Stimulated activated naive CD8-positive, alpha-beta T cell treated with anti-CD3 and anti-CD28 coated beads, Interleukin-15, Interleukin-2, amounts not matched to agents 100 U/mL and 50 U/mL, for 24 hours (primary cell): ENCODE measurements at regions not wholly inside any gene's neighbourhood (a gene's known extent, or its start where the extent isn't known, plus 50 kb on each side); places are given as distances from the start of the nearest gene placed in this dataset.
"Not testable (repeated sequence)": the region's sequence is repeated elsewhere in the genome, so short reads cannot be mapped to it uniquely, and the experiment has no call there.

Experiments used
- ATAC-seq: fragments of 150-1000 bp; cut with Tn5 transposase; one replicate; pipeline ENCODE4 v1.10.0; 2021
- DNase-seq: peaks from one replicate; pipeline ENCODE4 v3.0.0; 2021

DNA sequence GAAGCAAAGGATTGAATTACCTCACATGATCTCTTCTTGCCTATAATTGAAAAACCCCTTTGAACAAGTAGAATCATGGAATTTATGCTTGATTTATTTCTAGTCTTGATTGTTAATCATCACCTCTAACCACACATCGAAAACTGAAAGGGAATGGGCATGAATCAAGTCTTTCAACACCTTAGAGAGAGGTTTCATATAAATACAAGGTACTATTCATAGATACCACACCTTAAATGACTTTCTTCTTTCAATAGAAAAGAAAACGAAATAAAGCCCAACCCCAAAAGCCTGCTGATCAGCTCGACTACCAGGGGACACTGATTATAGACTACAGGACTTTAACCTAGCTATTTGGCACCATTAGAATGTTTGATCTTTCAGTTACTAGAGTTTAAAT is 128.6 kb upstream of the PTPRZ1 start:
- no peak for ATAC-seq
- no peak for DNase-seq

DNA sequence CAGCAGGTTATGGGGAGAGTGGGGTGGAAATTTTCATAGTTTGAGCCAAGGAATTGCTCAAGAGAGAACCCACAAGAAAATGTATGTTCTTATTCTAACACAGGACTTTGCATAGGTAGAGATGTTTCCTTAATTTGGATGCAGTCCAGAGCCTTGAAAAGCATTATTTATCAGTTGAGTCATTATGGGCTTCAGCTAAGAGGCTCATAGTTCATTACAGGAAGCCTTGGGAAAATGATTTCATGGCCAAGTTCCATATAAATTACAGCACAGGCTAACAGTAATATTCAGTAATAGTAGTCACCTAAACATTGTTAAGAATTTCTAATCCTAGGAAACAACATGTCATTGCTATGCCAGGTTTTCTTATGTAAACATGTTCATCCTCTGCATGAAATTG is 131.1 kb upstream of the PTPRZ1 start:
- no peak for DNase-seq
- ATAC-seq, result no peak

DNA sequence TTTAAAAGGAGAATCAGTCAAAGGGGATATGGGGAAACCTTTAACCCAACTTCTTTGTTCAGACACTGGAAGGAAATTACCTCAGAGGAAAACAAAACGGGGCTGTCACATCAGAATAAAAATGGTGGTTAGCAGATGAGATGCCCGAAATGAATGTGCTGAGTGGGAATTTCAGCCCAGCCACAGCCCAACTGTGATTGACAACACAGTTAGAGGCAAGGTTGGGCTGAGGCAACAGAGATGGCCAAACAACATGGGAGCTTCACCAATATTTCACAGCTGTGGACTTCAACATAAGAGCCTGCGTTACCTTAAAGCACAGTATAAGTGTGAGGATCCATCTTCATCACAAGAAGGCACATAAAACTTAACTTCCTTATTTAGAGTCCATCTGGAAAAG is 133.5 kb upstream of the PTPRZ1 start:
- ATAC-seq (no peak), DNase-seq (no peak)

DNA sequence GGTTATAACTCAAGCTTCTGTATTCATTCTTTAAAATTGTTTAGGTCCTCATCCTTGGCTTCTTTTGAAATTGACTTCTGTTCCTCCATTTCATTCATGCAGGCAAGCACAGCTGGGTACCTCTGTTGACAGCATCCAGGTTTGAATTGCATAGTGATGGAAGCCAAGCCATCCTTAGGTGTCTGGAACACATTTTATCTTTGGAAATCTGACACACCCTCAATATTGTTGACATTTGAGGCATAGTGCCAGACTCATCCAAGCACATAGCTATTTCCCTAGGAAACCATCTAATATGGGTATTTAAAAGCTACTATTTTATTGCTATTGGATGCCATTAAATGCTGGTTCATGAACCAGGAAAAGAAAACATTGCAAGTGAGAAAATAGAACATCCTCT is 142.1 kb upstream of the PTPRZ1 start:
- DNase-seq, result no peak
- ATAC-seq, result no peak

DNA sequence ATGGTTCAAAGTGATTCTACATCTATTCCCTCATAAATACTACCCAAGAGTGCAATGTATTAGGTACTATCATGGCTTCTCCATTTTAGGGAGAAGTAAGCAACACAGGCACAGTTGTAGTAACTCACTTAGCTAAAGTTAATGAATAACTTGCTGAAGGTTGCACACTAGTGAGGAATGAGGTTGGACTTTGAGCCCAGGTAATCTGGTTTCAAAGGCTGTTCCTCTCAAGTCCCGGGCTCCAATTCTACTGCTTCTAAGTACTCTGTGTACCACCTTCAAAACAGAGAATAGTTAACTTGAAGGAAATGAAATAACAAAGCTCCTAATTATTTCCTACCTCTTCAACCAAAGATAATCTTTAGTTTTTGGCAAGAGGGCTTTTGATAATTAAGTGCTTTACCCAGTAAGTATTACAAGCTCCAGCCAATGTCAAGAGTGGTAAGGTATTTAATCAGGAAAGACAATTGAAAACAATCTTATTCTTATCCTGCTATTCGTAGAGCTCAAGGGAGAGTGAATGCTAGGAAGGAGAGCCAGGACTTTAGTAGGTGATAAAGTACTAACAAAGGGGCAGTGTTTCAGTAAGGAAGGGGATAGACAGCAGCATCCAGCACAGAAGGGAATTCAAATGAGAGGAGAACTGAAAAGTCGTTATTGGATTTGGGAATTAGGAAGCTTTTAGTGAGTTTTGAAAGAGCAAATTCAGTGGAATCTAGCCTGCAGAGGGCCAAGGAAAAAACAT is 158.2 kb upstream of the PTPRZ1 start:
- no peak for DNase-seq
- ATAC-seq, result no peak

DNA sequence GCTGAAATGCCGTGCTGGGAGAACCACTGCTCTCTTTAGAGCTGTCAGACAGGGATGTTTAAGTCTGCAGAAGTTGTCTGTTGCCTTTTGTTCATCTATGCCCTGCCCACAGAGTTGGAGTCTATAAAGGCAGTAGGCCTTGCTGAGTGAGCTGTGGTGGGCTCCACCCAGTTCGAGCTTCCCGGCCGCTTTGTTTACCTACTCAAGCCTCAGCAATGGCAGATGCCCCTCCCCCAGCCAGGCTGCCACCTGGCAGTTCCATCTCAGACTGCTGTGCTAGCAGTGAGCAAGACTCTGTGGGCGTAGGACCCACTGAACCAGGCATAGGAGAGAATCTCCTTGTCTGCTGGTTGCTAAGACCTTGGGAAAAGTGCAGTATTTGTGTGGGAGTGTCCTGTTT is 160.0 kb upstream of the PTPRZ1 start:
- ATAC-seq, DNase-seq: not testable (repeated sequence)

DNA sequence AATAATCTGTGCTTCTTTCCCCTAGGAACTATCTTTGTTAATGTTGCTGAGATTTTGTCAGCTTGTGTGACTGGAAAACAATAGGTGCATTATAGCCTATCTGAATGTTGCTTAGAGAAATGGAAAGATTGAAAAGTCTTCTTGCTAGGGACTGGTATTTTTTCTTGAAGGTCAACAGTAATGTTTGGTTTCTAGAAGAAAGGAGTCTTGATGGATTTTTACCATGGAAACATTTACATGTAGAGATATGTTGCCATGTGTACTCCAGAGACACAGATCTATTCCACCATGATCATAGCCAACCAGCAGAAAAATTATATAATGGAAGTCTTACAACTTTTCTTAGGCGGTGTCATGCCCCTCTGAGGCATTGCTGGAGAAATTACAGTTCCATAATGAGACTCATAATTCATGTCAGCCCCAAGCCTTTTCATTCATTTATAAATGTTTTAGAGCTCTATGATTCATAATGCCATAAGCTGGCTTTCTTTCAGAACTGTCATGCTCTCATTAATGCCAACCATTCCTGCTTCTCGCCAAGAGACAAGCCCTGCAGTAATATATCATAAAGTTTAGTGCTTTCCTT is 175.1 kb upstream of the PTPRZ1 start:
- ATAC-seq (no peak), DNase-seq (no peak)

DNA sequence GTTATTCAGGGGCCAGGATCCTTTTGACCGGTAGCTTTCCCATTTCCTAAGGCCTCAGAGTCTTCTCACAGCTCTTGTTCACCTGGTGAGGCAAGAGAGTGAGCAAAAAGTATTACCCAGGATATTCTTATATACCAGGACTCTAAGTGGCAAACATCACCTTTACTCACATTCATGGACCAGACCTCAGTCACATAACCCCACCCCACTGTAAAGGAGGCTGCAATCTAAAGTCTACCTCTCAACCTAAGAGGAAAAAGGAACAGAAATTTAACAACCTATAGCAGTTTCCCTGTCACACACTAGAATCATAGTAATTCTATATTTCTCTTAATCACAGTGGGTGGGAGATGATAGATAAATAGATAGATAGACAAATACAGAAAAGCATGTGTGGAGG is 176.0 kb upstream of the PTPRZ1 start:
- ATAC-seq, result no peak

DNA sequence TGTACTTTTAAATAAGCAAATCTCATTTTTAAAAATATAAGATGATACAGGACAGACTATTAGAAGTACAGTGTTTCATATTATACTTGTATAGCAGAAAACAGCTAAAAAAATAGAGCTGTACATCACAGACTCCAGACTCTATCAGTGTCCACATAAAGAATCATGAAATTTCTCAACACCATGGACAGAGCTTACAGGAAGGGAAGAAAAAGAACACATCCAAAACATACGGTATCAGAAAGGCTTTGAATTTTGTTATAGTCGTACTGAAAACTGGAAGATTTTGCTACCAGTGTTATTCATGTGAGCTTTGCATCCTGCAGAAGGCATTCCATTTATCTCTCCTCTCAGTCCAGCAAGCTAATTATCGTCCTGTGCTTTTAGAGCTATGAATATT is 183.2 kb upstream of the PTPRZ1 start:
- ATAC-seq (no peak), DNase-seq (no peak)

More for the DNA sequence above, 176.0 kb upstream of the PTPRZ1 start:
- DNase-seq, result no peak

DNA sequence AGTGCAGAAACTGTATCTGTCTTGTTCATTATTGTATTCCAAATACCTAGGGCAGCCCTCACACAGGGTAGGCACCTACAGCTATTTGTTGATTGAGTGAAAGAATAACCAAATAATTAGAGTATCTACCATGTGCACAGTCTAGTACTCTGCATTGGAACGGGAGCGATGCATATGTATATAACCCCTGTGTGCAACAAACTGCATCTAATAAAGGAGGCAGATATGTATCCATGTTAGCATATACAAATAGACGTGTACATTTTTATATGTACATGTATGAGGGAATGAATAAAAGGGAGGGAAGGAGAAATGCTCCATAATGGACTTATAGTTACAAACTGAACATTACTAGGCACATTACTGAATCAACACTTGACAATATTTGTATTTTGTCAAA is 191.3 kb upstream of the PTPRZ1 start:
- no peak for DNase-seq

DNA sequence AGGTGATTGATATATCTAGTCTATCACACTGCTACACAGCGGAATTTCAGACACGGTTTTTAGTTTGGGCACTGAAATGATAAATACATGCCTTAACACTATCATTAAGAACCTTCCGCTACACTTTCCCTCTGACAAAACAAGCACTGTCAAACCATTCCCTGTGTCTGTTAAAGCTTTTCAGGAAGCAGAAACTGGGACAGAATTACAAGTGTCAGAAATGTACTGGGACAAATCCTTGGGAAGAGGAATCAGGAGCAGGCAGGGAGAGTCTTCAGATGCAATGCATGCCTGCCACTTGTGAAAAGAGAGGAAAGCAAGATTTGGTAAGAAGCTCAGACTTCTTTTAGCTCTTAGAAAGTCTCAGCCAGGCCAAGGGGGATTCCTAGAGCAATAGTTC is 196.8 kb upstream of the PTPRZ1 start:
- no peak for DNase-seq
- ATAC-seq, result no peak

More for the DNA sequence above, 191.3 kb upstream of the PTPRZ1 start:
- ATAC-seq, result no peak

DNA sequence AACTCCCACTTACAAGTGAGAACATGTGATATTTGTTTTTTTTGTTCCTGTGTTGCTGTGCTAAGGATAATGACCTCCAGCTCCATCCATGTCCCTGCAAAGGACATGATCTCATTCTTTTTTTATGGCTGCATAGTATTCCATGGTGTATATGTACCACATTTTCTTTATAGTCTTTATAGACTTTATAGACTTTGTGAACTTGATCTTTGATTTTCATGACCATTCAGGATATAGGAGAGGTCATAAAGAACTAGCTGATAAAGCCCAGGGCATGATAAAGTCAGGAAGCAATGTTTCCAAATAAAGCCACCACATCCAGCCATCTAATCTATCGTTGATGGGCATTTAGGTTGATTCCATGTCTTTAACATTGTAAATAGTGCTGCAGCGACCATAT is 198.5 kb upstream of the PTPRZ1 start:
- not testable (repeated sequence) for DNase-seq, ATAC-seq

DNA sequence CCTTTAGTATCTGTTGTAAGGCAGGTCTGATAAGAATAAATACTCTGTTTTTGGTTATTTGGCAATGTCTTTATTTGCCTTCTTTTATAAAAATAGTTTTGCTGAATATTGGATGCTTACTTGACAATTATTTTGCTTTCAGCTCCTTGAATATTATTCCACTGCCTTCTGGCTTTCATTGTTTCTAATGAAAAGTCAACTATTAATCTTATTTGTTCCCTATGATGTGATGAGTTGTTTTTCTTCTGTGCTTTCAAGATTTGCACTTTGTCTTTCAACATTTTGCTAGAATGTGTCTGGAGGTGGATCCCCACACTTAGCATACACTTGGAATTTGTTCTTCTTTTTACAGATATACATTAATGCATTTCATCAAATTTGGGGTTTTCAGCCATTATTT is 203.8 kb upstream of the PTPRZ1 start:
- DNase-seq (no peak), ATAC-seq (no peak)

DNA sequence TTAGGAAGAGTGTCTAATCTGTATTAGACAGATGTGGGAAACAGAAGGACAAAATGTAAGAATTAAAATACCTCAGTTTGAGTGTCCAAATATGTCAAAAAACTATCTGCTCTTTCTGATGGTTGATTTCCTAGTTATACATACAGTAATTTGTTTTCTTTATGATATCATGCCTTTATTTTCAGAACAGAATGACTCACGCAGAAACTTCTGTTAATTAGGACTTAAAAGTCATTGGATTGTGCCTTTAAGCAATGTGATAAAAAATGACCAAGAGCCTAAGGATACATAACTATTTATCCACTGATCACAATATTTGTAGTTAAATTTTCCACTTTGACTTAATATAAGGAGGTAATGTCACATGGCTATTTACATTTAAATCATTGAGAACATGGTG is 206.7 kb upstream of the PTPRZ1 start:
- DNase-seq, result no peak
- no peak for ATAC-seq

DNA sequence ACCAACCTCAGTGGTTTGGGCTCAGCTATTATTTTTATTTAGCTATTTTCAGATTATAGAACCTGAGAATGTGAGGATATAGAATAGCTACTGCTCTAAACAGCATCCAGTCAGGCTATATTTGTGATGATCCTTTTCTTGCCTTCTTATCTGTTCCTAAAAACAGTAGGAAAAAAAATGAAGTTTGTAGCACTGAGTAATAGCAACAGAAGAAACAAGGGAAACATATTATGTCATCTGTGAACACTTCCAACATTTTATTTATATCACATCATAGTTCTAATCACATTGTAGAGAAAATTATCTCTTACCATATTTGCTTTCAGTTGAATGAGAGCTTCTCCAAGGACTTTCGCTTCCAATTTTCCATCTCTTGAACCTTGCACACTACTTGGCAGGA is 229.6 kb upstream of the PTPRZ1 start:
- no peak for ATAC-seq
- no peak for DNase-seq

DNA sequence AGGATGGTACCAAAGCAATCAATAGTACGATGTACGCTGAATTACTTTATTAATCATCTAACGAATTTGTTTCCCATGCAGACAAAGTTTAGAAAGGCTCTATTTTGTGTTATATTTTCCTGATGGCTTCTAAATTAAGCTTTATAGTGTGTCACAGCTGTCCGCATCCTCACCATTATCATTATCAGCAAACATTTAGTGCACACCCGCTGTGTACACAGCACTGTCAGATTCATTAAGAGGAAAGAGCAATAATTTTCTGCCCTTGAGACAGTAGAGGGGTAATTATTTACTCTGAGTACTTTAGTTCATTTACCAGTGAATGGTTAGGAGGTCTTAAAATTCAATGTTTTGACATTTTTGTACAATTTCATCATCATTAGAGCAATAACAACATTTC is 233.3 kb upstream of the PTPRZ1 start:
- DNase-seq (no peak), ATAC-seq (no peak)

DNA sequence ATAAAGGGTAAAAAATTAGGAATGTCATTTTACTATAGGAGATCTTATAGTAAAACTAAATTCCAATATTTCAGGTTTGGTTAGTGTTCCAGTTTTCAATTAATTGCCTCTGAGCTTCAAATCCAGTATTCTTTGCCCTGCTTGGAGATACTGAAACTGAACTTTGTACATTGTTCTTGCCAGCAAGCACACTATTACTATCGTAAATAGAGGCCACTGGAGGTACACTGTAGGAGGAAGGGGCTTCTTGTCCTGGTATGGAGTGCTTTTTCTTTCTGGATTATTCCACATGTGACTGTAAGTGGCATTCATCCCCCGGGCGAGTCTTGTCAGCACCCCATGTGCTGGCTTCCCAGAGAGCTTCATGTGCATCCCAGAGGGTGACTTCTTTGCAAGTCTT is 234.7 kb upstream of the PTPRZ1 start:
- DNase-seq, result no peak
- no peak for ATAC-seq

DNA sequence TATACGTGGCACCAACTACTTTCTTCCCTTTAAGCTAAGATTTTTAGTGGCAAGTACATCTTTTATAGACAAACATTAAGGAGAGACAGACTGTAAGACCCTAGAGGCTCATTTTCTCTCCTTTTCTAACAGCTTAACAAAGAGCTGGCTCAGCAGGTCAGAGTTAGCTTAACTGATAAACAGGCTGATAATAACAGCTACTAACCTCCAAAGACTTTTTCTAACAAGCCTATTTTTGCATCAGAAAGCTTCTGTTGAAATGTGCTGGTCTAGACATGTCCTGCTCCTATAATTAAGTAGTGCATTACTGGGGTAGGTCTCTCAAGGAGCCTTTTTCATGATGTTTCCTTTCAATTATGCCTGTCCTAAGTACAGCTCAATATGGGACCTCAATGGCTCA is 238.2 kb upstream of the FAM3C start:
- ATAC-seq (no peak), DNase-seq (no peak)

DNA sequence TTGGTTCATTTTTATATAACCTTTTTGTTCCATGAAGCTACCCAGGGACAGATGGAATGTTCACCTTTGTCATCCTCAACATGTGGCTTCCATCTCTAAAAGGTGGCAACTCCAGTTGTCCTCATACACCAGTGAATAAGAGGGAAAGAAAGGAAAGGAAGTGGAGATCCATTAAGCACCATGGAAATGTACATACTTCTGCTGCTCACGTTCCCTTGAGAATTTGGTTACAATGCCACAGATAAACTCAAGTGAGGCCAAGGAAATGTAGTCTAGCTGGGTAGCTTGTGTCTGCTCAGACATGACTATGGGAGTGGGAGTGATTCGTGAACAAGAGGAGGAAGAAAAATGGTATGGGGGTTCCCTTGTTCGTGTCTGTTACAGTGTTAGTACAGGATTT is 237.1 kb upstream of the FAM3C start:
- ATAC-seq, result no peak
- no peak for DNase-seq

DNA sequence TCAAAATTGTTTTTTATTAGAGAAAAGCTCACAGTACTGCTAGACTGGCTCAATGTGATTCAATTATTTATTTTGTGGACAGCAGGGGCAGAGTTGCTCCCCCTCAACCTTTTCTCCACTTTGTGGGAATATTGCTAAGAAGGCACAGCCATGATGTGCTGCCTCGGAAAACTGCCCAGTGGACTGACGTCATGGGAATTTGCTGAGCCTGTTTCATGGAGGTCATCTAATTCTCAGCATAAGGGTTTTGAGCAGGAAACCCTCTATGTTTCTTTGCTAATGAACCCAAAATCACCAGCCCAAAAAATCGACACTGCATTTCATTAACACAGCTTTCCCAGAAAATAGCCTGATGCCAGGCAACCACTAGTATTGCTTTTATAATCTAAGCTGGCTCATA is 228.8 kb upstream of the FAM3C start:
- no peak for DNase-seq
- ATAC-seq, result no peak

DNA sequence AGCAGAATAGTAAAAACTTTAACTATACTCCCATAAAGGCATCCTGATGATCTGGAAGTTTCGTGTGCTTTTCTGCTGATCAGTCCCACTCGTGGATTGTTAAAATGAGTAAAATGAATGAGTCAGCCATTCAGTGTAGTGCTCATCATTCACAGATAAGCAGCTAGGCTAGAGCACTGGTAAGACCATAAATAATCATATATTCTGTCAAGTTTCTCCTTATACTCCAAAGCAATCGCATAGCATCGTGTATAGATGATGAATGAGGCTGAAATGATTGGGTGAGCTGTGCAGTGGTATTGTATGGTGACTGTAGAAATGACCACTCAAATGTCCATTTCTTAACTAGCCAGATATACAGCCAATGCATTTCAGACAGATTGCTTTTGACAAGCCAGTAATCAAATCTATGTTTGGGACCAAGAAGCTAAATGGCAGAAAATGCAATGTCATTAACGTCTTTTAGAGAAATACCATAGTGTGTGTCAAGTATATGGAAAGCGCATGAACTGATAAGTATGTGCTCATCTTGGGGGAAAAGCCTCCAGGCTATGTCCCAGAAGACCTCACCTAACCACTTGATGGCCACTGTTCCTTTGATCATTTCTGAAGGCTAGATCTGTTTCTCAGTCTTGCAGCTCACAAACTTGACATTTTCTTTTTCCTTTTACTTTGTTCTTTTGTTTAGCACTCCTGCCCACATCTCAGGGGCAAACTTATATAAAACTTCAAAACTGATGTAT is 227.2 kb upstream of the FAM3C start:
- ATAC-seq (no peak), DNase-seq (no peak)

DNA sequence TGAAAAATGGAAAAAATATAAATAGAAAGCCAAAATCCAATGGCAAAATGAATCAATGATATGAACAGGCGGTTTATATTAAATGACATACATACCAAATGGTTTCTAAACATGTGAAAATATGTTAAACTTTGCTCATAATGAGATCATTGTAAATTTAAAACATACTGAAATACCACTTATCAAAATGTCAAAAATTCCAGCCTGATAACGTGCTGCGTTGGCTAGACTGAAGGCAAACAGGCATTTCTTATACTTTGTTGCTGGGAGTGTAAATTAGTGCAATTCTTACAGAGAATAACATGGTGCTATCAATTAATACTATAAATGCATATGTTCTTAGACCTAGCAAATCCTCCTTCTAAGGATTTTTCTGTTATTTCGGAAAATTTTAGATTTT is 225.8 kb upstream of the FAM3C start:
- DNase-seq (no peak), ATAC-seq (no peak)

DNA sequence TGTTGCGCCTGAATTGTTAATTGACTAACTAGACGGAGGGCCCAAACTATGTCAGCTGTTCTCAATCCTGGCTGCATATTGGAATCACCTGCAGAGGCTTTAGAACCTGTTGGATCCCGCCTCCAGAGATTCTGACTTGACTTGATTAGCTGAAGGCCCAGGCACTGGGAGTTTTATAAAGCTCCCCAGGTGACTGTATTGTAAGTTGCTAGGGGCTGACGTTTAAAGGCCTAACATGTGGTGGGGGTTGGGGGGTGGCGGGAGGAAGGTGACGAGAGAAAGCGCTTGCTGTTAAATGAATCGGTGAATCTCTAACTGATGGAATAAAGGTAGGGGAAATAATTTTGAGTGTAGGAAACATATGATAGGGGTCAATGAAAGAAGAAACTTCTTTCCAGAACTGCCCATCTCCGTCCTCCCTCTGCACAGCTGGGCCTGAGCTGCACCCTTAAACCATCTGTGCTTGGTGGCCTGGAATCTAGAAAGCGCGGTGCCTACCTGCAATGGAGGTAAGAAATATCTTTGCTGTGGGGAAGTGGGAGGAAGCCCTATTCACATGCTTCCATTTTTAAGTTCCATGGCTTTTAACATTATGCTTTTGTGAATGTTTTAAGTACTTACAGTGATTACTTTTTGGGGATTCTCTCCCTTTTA is 225.0 kb upstream of the FAM3C start:
- no peak for ATAC-seq
- DNase-seq, result no peak
